GM12878 (cell line): ENCODE measurements at regions not wholly inside any gene's neighbourhood (a gene's known extent, or its start where the extent isn't known, plus 50 kb on each side); places are given as distances from the start of the nearest gene placed in this dataset.

ENCODE experiments used
- HDGF ChIP-seq: fragments of 450-650 bp; IDR thresholded peaks from 2 replicates; pipeline ENCODE4 v1.6.1; 2016; ENCODE audit warnings: antibody characterized with exemption
- NR2C2 ChIP-seq: IDR thresholded peaks from 2 replicates; pipeline ENCODE4 v1.6.1; 2011; ENCODE audit warnings: borderline replicate concordance, low read depth; ENCODE audit not compliant: control insufficient read depth, insufficient read length

DNA sequence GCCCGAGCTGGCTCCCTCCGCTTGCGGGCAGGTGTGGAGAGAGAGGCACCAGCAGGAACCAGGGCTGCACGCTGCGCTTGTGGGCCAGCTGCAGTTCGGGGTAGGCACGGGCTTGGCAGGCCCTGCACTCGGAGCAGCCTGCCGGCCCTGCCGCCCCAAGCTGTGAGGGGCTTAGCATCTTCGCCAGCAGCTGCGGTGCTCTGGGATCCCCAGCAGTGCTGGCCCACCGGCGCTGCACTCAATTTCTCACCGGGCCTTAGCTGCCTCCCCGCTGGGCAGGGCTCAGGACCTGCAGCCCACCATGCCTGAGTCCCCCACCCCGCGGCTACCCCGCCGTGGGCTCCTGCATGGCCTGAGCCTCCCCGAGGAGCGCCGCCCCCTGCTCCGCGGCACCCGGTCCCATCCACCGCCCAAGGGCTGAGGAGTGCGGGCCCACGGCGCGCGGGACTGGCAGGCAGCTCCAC, 434.4 kb upstream of the RGPD4 start:
- TF ChIP-seq HDGF (no peak), NR2C2 (no peak)
